ENCODE measurements at regions not wholly inside any gene's neighbourhood (a gene's known extent, or its start where the extent isn't known, plus 50 kb on each side); places are given as distances from the start of the nearest gene placed in this dataset.

GRCh38 chr17:63308272-63308671 lies 137.8 kb downstream of the CYB561 start:
- TF ChIP-seq MCM7 (IDR thresholded peaks at IDR 0.05) (no peak), POLR2A (conservative IDR thresholded peaks at IDR 0.05) (no peak), CTCF (IDR thresholded peaks at IDR 0.05 in 2 of 3, conservative IDR thresholded peaks at IDR 0.05 in 1 of 3; ENCODE audit: insufficient read depth in 2 of 3, low read depth in 1 of 3, low read length in 3 of 3) (no peak), TEAD2 (tag; IDR thresholded peaks at IDR 0.05) (no peak), SNRNP70 (optimal IDR thresholded peaks at IDR 0.05; ENCODE audit: low read depth, low read length) (no peak), TEAD4 (IDR thresholded peaks at IDR 0.05; ENCODE audit: low read length) (no peak), TEAD4 (CRISPR knock-in tag; IDR thresholded peaks at IDR 0.05; ENCODE audit: borderline replicate concordance) (no peak), ZBTB33 (CRISPR knock-in tag; IDR thresholded peaks at IDR 0.05) (no peak), TCF7 (IDR thresholded peaks at IDR 0.05; ENCODE audit: borderline replicate concordance) (no peak), MCM3 (IDR thresholded peaks at IDR 0.05) (no peak), RAD21 (CRISPR knock-in tag; conservative IDR thresholded peaks at IDR 0.05 in 1 of 2, IDR thresholded peaks at IDR 0.05 in 1 of 2) (no peak), KLF16 (IDR thresholded peaks at IDR 0.05) (no peak)
- TF ChIP-seq, protein P1, sequence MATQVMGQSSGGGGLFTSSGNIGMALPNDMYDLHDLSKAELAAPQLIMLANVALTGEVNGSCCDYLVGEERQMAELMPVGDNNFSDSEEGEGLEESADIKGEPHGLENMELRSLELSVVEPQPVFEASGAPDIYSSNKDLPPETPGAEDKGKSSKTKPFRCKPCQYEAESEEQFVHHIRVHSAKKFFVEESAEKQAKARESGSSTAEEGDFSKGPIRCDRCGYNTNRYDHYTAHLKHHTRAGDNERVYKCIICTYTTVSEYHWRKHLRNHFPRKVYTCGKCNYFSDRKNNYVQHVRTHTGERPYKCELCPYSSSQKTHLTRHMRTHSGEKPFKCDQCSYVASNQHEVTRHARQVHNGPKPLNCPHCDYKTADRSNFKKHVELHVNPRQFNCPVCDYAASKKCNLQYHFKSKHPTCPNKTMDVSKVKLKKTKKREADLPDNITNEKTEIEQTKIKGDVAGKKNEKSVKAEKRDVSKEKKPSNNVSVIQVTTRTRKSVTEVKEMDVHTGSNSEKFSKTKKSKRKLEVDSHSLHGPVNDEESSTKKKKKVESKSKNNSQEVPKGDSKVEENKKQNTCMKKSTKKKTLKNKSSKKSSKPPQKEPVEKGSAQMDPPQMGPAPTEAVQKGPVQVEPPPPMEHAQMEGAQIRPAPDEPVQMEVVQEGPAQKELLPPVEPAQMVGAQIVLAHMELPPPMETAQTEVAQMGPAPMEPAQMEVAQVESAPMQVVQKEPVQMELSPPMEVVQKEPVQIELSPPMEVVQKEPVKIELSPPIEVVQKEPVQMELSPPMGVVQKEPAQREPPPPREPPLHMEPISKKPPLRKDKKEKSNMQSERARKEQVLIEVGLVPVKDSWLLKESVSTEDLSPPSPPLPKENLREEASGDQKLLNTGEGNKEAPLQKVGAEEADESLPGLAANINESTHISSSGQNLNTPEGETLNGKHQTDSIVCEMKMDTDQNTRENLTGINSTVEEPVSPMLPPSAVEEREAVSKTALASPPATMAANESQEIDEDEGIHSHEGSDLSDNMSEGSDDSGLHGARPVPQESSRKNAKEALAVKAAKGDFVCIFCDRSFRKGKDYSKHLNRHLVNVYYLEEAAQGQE (IDR thresholded peaks at IDR 0.05; ENCODE audit: borderline replicate concordance) = no peak
- TF ChIP-seq, protein P1 (CRISPR knock-in tag; IDR thresholded peaks at IDR 0.05; ENCODE audit: low read depth) = no peak
- TF ChIP-seq, protein P2, sequence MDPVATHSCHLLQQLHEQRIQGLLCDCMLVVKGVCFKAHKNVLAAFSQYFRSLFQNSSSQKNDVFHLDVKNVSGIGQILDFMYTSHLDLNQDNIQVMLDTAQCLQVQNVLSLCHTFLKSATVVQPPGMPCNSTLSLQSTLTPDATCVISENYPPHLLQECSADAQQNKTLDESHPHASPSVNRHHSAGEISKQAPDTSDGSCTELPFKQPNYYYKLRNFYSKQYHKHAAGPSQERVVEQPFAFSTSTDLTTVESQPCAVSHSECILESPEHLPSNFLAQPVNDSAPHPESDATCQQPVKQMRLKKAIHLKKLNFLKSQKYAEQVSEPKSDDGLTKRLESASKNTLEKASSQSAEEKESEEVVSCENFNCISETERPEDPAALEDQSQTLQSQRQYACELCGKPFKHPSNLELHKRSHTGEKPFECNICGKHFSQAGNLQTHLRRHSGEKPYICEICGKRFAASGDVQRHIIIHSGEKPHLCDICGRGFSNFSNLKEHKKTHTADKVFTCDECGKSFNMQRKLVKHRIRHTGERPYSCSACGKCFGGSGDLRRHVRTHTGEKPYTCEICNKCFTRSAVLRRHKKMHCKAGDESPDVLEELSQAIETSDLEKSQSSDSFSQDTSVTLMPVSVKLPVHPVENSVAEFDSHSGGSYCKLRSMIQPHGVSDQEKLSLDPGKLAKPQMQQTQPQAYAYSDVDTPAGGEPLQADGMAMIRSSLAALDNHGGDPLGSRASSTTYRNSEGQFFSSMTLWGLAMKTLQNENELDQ (CRISPR knock-in tag; IDR thresholded peaks at IDR 0.05; ENCODE audit: borderline replicate concordance) = no peak
- TF ChIP-seq, protein P3, sequence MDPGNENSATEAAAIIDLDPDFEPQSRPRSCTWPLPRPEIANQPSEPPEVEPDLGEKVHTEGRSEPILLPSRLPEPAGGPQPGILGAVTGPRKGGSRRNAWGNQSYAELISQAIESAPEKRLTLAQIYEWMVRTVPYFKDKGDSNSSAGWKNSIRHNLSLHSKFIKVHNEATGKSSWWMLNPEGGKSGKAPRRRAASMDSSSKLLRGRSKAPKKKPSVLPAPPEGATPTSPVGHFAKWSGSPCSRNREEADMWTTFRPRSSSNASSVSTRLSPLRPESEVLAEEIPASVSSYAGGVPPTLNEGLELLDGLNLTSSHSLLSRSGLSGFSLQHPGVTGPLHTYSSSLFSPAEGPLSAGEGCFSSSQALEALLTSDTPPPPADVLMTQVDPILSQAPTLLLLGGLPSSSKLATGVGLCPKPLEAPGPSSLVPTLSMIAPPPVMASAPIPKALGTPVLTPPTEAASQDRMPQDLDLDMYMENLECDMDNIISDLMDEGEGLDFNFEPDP (CRISPR knock-in tag; IDR thresholded peaks at IDR 0.05) = no peak
